GM12878 (cell line): ENCODE measurements at regions not wholly inside any gene's neighbourhood (a gene's known extent, or its start where the extent isn't known, plus 50 kb on each side); places are given as distances from the start of the nearest gene placed in this dataset.

Experiments
- ATAC-seq: fragments of 200-7000 bp; cut with Tn5 transposase; 3 replicates; pipeline ENCODE4 v1.9.1; 2020; ENCODE audit warnings: mild to moderate bottlenecking, moderate library complexity
- BruUV-seq: library from RNA; stranded (reverse); fragments of 400-500 nt; replicated peaks from 2 replicates; lab custom pipeline; 2021; lab: Mats Ljungman, UMichigan
- CTCF ChIA-PET: fragments of 300-600 bp; sonication (Branson Sonifier 250); formaldehyde crosslinking; extraction: SDS; loops from one replicate; lab custom pipeline; 2021; ENCODE audit warnings: inconsistent platforms; lab: Yijun Ruan, JAX
- POLR2A ChIA-PET: fragments of 350-600 bp; formaldehyde crosslinking; extraction: SDS; loops from one replicate; lab custom pipeline; 2021; ENCODE audit warnings: inconsistent platforms; lab: Charles Lee
- RAD21 ChIA-PET: fragments of 300-600 bp; sonication (Branson Sonifier 250); formaldehyde crosslinking; loops from one replicate; lab custom pipeline; 2023; ENCODE audit warnings: antibody characterized with exemption; ENCODE audit not compliant: unreplicated experiment; lab: Charles Lee
- SMC1A ChIA-PET: fragments of 300-600 bp; sonication (Branson Sonifier 250); formaldehyde crosslinking; loops from one replicate; lab custom pipeline; 2023; ENCODE audit not compliant: unreplicated experiment, uncharacterized antibody; lab: Charles Lee
- DNase-seq: peaks from one replicate; pipeline ENCODE4 v3.0.0-alpha.2; 2011; ENCODE audit warnings: low read depth, low spot score
- FAIRE-seq: peaks from 3 replicates; lab custom pipeline; 2011; peaks lifted over from hg19 to GRCh38; lab: Jason Lieb, UNC
- H2AFZ ChIP-seq: 2 replicates; pipeline ENCODE4 v1.6.0; 2011; ENCODE audit warnings: low read depth, low read length, control low read depth; ENCODE audit not compliant: control insufficient read depth
- H3K27ac ChIP-seq: 2 replicates; pipeline ENCODE4 v1.5.1; 2011; ENCODE audit warnings: control low read depth; ENCODE audit not compliant: control insufficient read depth, insufficient read depth
- H3K27me3 ChIP-seq, 2 experiments: replicated peaks in 1 of 2; 2 replicates each; pipeline versions ENCODE4 v1.6.0 to v1.6.1; 2011; ENCODE audit warnings: low read length in 1 of 2; ENCODE audit not compliant: control insufficient read depth in 2 of 2, insufficient read depth in 2 of 2
- H3K36me3 ChIP-seq, 2 experiments: 2 replicates each; pipeline ENCODE4 v1.5.1; 2011; ENCODE audit warnings: low read length in 1 of 2; ENCODE audit not compliant: control insufficient read depth in 2 of 2, insufficient read depth in 2 of 2
- H3K4me1 ChIP-seq: 2 replicates; pipeline ENCODE4 v1.6.1; 2011; ENCODE audit warnings: mild to moderate bottlenecking, low read length, moderate library complexity, mixed read lengths; ENCODE audit not compliant: control insufficient read depth, insufficient read depth
- H3K4me2 ChIP-seq: 2 replicates; pipeline ENCODE4 v1.6.0; 2011; ENCODE audit warnings: control low read depth; ENCODE audit not compliant: control insufficient read depth, insufficient read depth
- H3K4me3 ChIP-seq: fragments of 200-600 bp; sonication (generic); 2 replicates; pipeline ENCODE4 v1.5.1; 2016
- H3K79me2 ChIP-seq: 2 replicates; pipeline ENCODE4 v1.6.0; 2011; ENCODE audit warnings: low read length; ENCODE audit not compliant: control insufficient read depth, insufficient read depth
- H3K9ac ChIP-seq: 2 replicates; pipeline ENCODE4 v1.8.0; 2011; ENCODE audit warnings: low read length, control low read depth, mixed read lengths; ENCODE audit not compliant: control insufficient read depth, insufficient read depth
- H3K9me3 ChIP-seq: replicated peaks from 3 replicates; pipeline ENCODE4 v1.5.1; 2011; ENCODE audit warnings: mild to moderate bottlenecking, low read length; ENCODE audit not compliant: control insufficient read depth, insufficient read depth
- H4K20me1 ChIP-seq: 2 replicates; pipeline ENCODE4 v1.6.0; 2011; ENCODE audit not compliant: control insufficient read depth, insufficient read depth
- BACH1 ChIP-seq: fragments of 450-650 bp; IDR thresholded peaks from 2 replicates; pipeline ENCODE4 v1.6.1; 2017; ENCODE audit warnings: mild to moderate bottlenecking, borderline replicate concordance
- BCL3 ChIP-seq: IDR thresholded peaks from 2 replicates; pipeline ENCODE4 v1.6.1; 2011; ENCODE audit warnings: borderline replicate concordance, low read depth, mild to moderate bottlenecking, moderate library complexity, low read length; ENCODE audit not compliant: insufficient read depth, poor library complexity, severe bottlenecking
- CBFB ChIP-seq: IDR thresholded peaks from 2 replicates; pipeline ENCODE4 v1.6.1; 2016; ENCODE audit warnings: antibody characterized with exemption, low read depth
- EGR1 ChIP-seq, 2 experiments: IDR thresholded peaks; 1 replicate in 1 of 2; 2 replicates in 1 of 2; pipeline ENCODE4 v1.6.1; 2011 to 2012; ENCODE audit warnings: low read depth in 2 of 2, low read length in 2 of 2, borderline replicate concordance in 1 of 2, mild to moderate bottlenecking in 1 of 2, moderate library complexity in 1 of 2
- EZH2 ChIP-seq: IDR thresholded peaks from 2 replicates; pipeline ENCODE4 v1.6.1; 2012; ENCODE audit warnings: low read depth, mild to moderate bottlenecking, control low read depth, inconsistent platforms, low read length, borderline replicate concordance; ENCODE audit not compliant: control insufficient read depth
- FOXM1 ChIP-seq: IDR thresholded peaks from 2 replicates; pipeline ENCODE4 v1.6.1; 2012; ENCODE audit warnings: low read depth, mild to moderate bottlenecking, inconsistent platforms, low read length, moderate library complexity
- HCFC1 ChIP-seq: fragments of 150-350 bp; IDR thresholded peaks from 2 replicates; pipeline ENCODE4 v1.6.1; 2014; ENCODE audit warnings: low read length
- JUND ChIP-seq: IDR thresholded peaks from 2 replicates; pipeline ENCODE4 v1.6.1; 2012; ENCODE audit warnings: low read depth, mild to moderate bottlenecking, low read length, improper control_type of control experiment, moderate library complexity
- KLF5 ChIP-seq: fragments of 450-650 bp; IDR thresholded peaks from 2 replicates; pipeline ENCODE4 v1.6.1; 2014; ENCODE audit warnings: mild to moderate bottlenecking; ENCODE audit not compliant: partially characterized antibody
- NFXL1 ChIP-seq: fragments of 450-650 bp; IDR thresholded peaks from 2 replicates; pipeline ENCODE4 v1.6.1; 2017; ENCODE audit warnings: antibody characterized with exemption, mild to moderate bottlenecking, borderline replicate concordance
- NRF1 ChIP-seq: conservative IDR thresholded peaks from 2 replicates; pipeline ENCODE4 v1.6.1; 2011; ENCODE audit warnings: mild to moderate bottlenecking, low read depth, low read length, improper control_type of control experiment
- PML ChIP-seq: IDR thresholded peaks from 2 replicates; pipeline ENCODE4 v1.6.1; 2012; ENCODE audit warnings: low read length, inconsistent platforms
- POU2F2 ChIP-seq: IDR thresholded peaks from 3 replicates; pipeline ENCODE4 v1.6.1; 2011; ENCODE audit warnings: low read depth, mild to moderate bottlenecking, low read length, borderline replicate concordance
- RAD21 ChIP-seq: IDR thresholded peaks from 2 replicates; pipeline ENCODE4 v1.6.1; 2011; ENCODE audit warnings: mild to moderate bottlenecking, low read depth, low read length, moderate library complexity; ENCODE audit not compliant: insufficient read depth
- RELA ChIP-seq: fragments of 450-650 bp; IDR thresholded peaks from 2 replicates; pipeline ENCODE4 v1.8.0; 2014; ENCODE audit warnings: borderline replicate concordance; ENCODE audit not compliant: partially characterized antibody
- SIX5 ChIP-seq: IDR thresholded peaks from 2 replicates; pipeline ENCODE4 v1.6.1; 2011; ENCODE audit warnings: mild to moderate bottlenecking, low read depth, low read length, moderate library complexity; ENCODE audit not compliant: severe bottlenecking
- SMAD1 ChIP-seq: fragments of 450-650 bp; IDR thresholded peaks from 2 replicates; pipeline ENCODE4 v1.6.1; 2018; ENCODE audit warnings: mild to moderate bottlenecking, low read depth; ENCODE audit not compliant: partially characterized antibody
- STAT1 ChIP-seq: fragments of 450-650 bp; conservative IDR thresholded peaks from 2 replicates; pipeline ENCODE4 v1.6.1; 2014; ENCODE audit warnings: antibody characterized with exemption, mild to moderate bottlenecking
- ZBTB11 ChIP-seq: fragments of 450-650 bp; formaldehyde crosslinking; IDR thresholded peaks from 2 replicates; pipeline ENCODE4 v1.5.0; 2022; ENCODE audit warnings: mild to moderate bottlenecking, missing genetic modification characterization
- ZNF384 ChIP-seq: IDR thresholded peaks from 2 replicates; pipeline ENCODE4 v1.6.1; 2012; ENCODE audit warnings: low read depth, mild to moderate bottlenecking, low read length, improper control_type of control experiment, borderline replicate concordance
- WGBS: methylation state at CpG from one replicate; pipeline ENCODE4 v1.1.6; 2016; ENCODE audit warnings: low lambda C conversion rate; ENCODE audit not compliant: insufficient replicate concordance, insufficient coverage; ENCODE audit errors: missing lambda C conversion rate; 5-methylcytosine and 5-hydroxymethylcytosine counted together
- in situ Hi-C: fragments of 300-500 bp; cut with MboI; formaldehyde crosslinking; loops from 9 replicates; pipeline ENCODE4 v1.14.3; 2018; ENCODE audit warnings: mixed read lengths
- intact Hi-C: fragments of 100-400 bp; cut with micrococcal nuclease; formaldehyde crosslinking; loops from one replicate; pipeline ENCODE4 v1.14.2; 2022; ENCODE audit not compliant: unreplicated experiment

- Histone ChIP-seq H3K27me3 (no peaks in the 10 kb centered on the region), H3K79me2 (no peaks in the 10 kb centered on the region), H3K4me3 (no peak overlapping the region), H3K9ac (no peak overlapping the region), H4K20me1 (no peaks in the 10 kb centered on the region), H2AFZ (no peak overlapping the region), H3K27ac (no peak overlapping the region), H3K9me3 (no peaks in the 10 kb centered on the region; the same call in 2 of the 3 replicates), H3K36me3 (no peaks in the 10 kb centered on the region), H3K4me1 (no peaks in the 10 kb centered on the region), H3K4me2 (no peak overlapping the region)
- POLR2A ChIA-PET, result no interaction called here
- FAIRE-seq (no peak), DNase-seq (no peak), ATAC-seq (no peak)
- intact Hi-C loops, result no loop called here
- SMC1A ChIA-PET, result interaction anchor here (0.6 kb wide), 1 partner anchor 666 kb away, joined by 3 read pairs; no protein-coding TSS in a partner anchor
- in situ Hi-C loops, result no loop called here
- WGBS, result 15% methylated on average over 2 of the region's 2 CpGs
- BruUV-seq, result no TSS peak
- RAD21 ChIA-PET, result no interaction called here
- CTCF ChIA-PET, result no interaction called here
- TF ChIP-seq RAD21 (no peak), NFXL1 (no peak), STAT1 (no peak), SMAD1 (no peak), CBFB (no peak), JUND (no peak), ZNF384 (no peak), BACH1 (no peak), EZH2 (no peak), FOXM1 (no peak), POU2F2 (no peak), PML (no peak), EGR1 (IDR thresholded peaks at IDR 0.05; ENCODE audit: borderline replicate concordance in 1 of 2, low read depth in 2 of 2, low read length in 2 of 2) (no peak), KLF5 (no peak), NRF1 (no peak), RELA (no peak), ZBTB11 (no peak), BCL3 (no peak), SIX5 (no peak), HCFC1 (no peak)
Measured at GRCh38 chr22:47512617-47513016, 750.2 kb downstream of the TBC1D22A start.
